GM23248 (cell line): ENCODE measurements at regions not wholly inside any gene's neighbourhood (a gene's known extent, or its start where the extent isn't known, plus 50 kb on each side); places are given as distances from the start of the nearest gene placed in this dataset.

Experiments used
- EZH2 ChIP-seq: fragments of 200-600 bp; sonication (generic); IDR thresholded peaks from 2 replicates; pipeline ENCODE4 v1.6.1; 2018; ENCODE audit warnings: antibody characterized with exemption, mild to moderate bottlenecking; ENCODE audit not compliant: insufficient read depth, poor library complexity, severe bottlenecking
- EZH2phosphoT487 ChIP-seq: fragments of 200-600 bp; sonication (generic); IDR thresholded peaks from 2 replicates; pipeline ENCODE4 v1.6.1; 2018; ENCODE audit warnings: antibody characterized with exemption, moderate library complexity, mild to moderate bottlenecking, low read depth; ENCODE audit not compliant: insufficient read depth

GRCh38 chr4:112923516-112923915 lies 125.9 kb upstream of the ANK2 start:
- TF ChIP-seq EZH2: no peak
- TF ChIP-seq EZH2phosphoT487: no peak
